ENCODE measurements at regions not wholly inside any gene's neighbourhood (a gene's known extent, or its start where the extent isn't known, plus 50 kb on each side); places are given as distances from the start of the nearest gene placed in this dataset.

DNA sequence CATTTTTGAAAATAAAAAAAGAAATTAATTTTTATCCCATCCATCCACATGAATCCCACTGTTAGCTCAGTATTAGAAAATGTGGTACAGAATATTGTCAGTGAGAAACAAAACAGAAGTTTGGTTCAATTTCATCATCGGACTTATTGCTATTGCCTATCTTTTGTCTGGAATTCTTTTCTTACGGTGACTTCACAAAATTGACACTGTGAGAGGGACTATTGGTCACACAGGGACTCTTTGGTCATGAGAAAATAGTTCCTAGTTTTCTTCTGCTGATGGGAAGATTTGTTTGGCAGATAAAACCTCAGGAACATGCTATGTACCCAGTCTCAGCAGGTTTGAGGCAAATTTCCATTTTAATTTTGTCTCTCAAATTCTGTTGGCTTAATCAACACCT lies 186.2 kb upstream of the ELL2 start:
- H2AK5ac ChIP-seq (ENCODE audit: low read depth, low read length), result no peak overlapping the region
- WGBS, 2 experiments (ENCODE audit: extremely low coverage in 1 of 2, insufficient coverage in 1 of 2, insufficient read length in 1 of 2, insufficient replicate concordance in 2 of 2, low coverage in 1 of 2, low lambda C conversion rate in 2 of 2, missing lambda C conversion rate in 1 of 2), result 86% methylated on average over 2 of the region's 2 CpGs; no CpG with 5 or more reads in 1 of the 2 experiments
- TF ChIP-seq CBX5 (IDR thresholded peaks at IDR 0.05; ENCODE audit: low read depth, low read length) (no peak), SIRT6 (IDR thresholded peaks at IDR 0.05; ENCODE audit: low read length) (no peak)

More for the DNA sequence above, 186.2 kb upstream of the ELL2 start:
- POLR2A ChIA-PET (ENCODE audit: partially characterized antibody), result no interaction called here
- Histone ChIP-seq H3K4me2 (ENCODE audit: insufficient read depth in 1 of 2, low read depth in 2 of 2, low read length in 2 of 2) (no peak overlapping the region), H2BK120ac (replicated peaks; ENCODE audit: low read depth, low read length) (no peak overlapping the region), H3K4me1 (replicated peaks in 1 of 4; ENCODE audit: control insufficient read depth in 3 of 4, insufficient read depth in 4 of 4, low read length in 3 of 4) (peaks cover 0 to 21% (median 11%) of the 10 kb centered on the region in 4 experiments; a peak in 3 of 7 replicates), H3K27ac (ENCODE audit: low read depth, low read length) (no peak overlapping the region), H3K27me3 (replicated peaks in 1 of 4; ENCODE audit: control insufficient read depth in 3 of 4, extremely low read depth in 1 of 4, insufficient read depth in 3 of 4, low read length in 3 of 4) (no peaks in the 10 kb centered on the region), H3K9ac (replicated peaks in 1 of 4; ENCODE audit: extremely low read depth in 1 of 4, low read depth in 3 of 4, low read length in 3 of 4) (no peak overlapping the region), H3K79me1 (ENCODE audit: low read depth, low read length) (no peaks in the 10 kb centered on the region), H3K23ac (ENCODE audit: insufficient read length) (no peak overlapping the region), H2BK5ac (ENCODE audit: low read depth, low read length) (no peak overlapping the region), H3K36me3 (ENCODE audit: control insufficient read depth in 2 of 4, insufficient read depth in 4 of 4, low read length in 3 of 4) (no peaks in the 10 kb centered on the region), H4K20me1 (replicated peaks in 1 of 2; ENCODE audit: control insufficient read depth in 1 of 2, insufficient read depth in 2 of 2, low read length in 2 of 2) (no peaks in the 10 kb centered on the region), H4K91ac (replicated peaks; ENCODE audit: insufficient read length, low read length) (no peak overlapping the region), H2BK12ac (ENCODE audit: low read depth, low read length) (no peak overlapping the region), H3K9me3 (ENCODE audit: insufficient read depth in 2 of 2, low read depth in 1 of 2, low read length in 1 of 2) (no peaks in the 10 kb centered on the region), H3K4me3 (ENCODE audit: extremely low read depth in 1 of 4, insufficient read depth in 2 of 4, low read depth in 3 of 4, low read length in 4 of 4) (no peak overlapping the region), H3K23me2 (ENCODE audit: low read depth, low read length) (no peaks in the 10 kb centered on the region), H2BK15ac (ENCODE audit: low read length) (no peak overlapping the region), H2AFZ (ENCODE audit: low read length) (no peak overlapping the region), H3K18ac (ENCODE audit: extremely low read depth, low read length) (no peak overlapping the region), H4K8ac (ENCODE audit: extremely low read depth, insufficient read depth, low read length) (no peak overlapping the region), H3K14ac (ENCODE audit: insufficient read length) (no peak overlapping the region), H4K5ac (ENCODE audit: insufficient read length, low read depth, low read length) (no peak overlapping the region), H3K4ac (replicated peaks; ENCODE audit: insufficient read length, low read depth, low read length) (no peak overlapping the region), H3K79me2 (ENCODE audit: control insufficient read depth in 1 of 2, insufficient read depth in 2 of 2, low read length in 2 of 2) (no peaks in the 10 kb centered on the region), H3K56ac (replicated peaks; ENCODE audit: insufficient read length, low read depth, low read length) (no peak overlapping the region), H2BK20ac (ENCODE audit: low read length) (no peak overlapping the region)
- FAIRE-seq, result no peak
- DNase-seq (ENCODE audit: low read depth in 1 of 2, low spot score in 2 of 2), result no peak
- CTCF ChIA-PET (ENCODE audit: partially characterized antibody), result no interaction called here

All from H1 (cell line).